ENCODE measurements at regions not wholly inside any gene's neighbourhood (a gene's known extent, or its start where the extent isn't known, plus 50 kb on each side); places are given as distances from the start of the nearest gene placed in this dataset.

DNA sequence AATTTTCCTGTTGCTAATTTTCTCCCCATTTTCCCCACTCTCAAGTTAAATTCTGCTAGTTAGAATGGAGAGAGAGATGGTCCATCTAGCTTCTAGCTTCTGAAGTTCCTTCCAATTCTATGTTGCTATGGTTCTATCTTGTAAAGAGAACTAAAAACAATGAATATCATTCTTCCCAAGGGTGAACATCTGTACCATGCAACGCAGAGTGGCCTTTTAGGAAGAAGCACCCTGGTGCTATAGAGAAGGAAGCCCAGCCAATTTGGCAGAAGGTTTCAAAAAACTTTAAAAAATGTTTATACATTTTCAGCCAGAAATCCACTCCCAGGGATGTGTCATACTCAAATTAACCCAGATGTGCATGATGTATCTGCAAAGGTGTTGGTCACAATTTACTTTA lies 149.1 kb downstream of the SEMA6D start:
- H3K4me1 Mint-ChIP-seq = peaks cover 9% of the 10 kb centered on the region
- ATAC-seq (no peak), DNase-seq (ENCODE audit: low spot score) (no peak)
- CTCF ChIA-PET = no interaction called here
- no peak overlapping the region for H3K4me3 Mint-ChIP-seq
- peaks cover 5% of the 10 kb centered on the region; the same call in 1 of the 2 replicates for H3K36me3 Mint-ChIP-seq
- H3K27me3 Mint-ChIP-seq (ENCODE audit: low read depth) = no peaks in the 10 kb centered on the region
- POLR2A ChIA-PET = no interaction called here
- no peak for TF ChIP-seq TCF7 (CRISPR knock-in tag; IDR thresholded peaks at IDR 0.05; ENCODE audit: low read depth)
- TF ChIP-seq FOXK1 (CRISPR knock-in tag; IDR thresholded peaks at IDR 0.05) = no peak
- no peak for TF ChIP-seq MXD4 (CRISPR knock-in tag; IDR thresholded peaks at IDR 0.05; ENCODE audit: borderline replicate concordance)
- no peak for TF ChIP-seq NR3C1 (CRISPR knock-in tag; conservative IDR thresholded peaks at IDR 0.05; ENCODE audit: low read depth)
- no peak for TF ChIP-seq ZNF138 (CRISPR knock-in tag; conservative IDR thresholded peaks at IDR 0.05)
- no peak for TF ChIP-seq SOX15 (CRISPR knock-in tag; IDR thresholded peaks at IDR 0.05)
- TF ChIP-seq ZNF671 (CRISPR knock-in tag; IDR thresholded peaks at IDR 0.05) = no peak
- TF ChIP-seq, protein P1, sequence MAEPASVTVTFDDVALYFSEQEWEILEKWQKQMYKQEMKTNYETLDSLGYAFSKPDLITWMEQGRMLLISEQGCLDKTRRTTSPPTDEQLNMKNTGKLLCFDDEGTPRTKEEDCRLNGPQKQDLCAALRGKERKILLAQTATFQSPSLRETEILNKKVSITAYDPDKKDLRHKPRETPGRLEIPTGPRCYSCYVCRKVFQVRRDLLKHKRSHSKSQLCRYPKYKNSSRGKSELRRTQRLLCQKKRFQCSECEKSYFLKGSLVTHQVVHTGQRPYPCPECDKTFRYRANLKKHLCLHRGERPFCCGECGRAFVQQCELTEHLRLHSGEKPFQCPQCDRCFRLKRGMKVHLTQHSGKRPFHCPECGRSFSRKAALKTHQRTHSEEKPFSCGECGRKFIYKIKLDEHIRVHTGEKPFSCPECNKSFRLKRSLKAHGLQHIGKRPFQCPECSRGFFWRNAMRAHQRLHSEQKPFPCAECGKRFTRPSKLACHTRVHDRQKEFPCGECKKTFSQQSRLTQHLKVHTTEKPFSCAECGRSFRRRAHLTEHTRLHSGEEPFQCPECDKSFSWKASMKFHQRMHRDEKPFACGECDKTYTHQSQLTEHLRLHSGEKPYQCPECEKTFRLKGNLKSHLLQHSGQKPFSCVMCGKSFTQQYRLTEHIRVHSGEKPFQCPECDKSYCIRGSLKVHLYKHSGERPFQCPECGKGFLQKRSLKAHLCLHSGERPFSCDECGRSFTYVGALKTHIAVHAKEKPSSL (CRISPR knock-in tag; conservative IDR thresholded peaks at IDR 0.05) = no peak
- TF ChIP-seq, protein P2, sequence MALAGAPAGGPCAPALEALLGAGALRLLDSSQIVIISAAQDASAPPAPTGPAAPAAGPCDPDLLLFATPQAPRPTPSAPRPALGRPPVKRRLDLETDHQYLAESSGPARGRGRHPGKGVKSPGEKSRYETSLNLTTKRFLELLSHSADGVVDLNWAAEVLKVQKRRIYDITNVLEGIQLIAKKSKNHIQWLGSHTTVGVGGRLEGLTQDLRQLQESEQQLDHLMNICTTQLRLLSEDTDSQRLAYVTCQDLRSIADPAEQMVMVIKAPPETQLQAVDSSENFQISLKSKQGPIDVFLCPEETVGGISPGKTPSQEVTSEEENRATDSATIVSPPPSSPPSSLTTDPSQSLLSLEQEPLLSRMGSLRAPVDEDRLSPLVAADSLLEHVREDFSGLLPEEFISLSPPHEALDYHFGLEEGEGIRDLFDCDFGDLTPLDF (CRISPR knock-in tag; IDR thresholded peaks at IDR 0.05) = no peak
- no peak for TF ChIP-seq ZNF219 (CRISPR knock-in tag; IDR thresholded peaks at IDR 0.05; ENCODE audit: borderline replicate concordance)
- TF ChIP-seq, protein P3, sequence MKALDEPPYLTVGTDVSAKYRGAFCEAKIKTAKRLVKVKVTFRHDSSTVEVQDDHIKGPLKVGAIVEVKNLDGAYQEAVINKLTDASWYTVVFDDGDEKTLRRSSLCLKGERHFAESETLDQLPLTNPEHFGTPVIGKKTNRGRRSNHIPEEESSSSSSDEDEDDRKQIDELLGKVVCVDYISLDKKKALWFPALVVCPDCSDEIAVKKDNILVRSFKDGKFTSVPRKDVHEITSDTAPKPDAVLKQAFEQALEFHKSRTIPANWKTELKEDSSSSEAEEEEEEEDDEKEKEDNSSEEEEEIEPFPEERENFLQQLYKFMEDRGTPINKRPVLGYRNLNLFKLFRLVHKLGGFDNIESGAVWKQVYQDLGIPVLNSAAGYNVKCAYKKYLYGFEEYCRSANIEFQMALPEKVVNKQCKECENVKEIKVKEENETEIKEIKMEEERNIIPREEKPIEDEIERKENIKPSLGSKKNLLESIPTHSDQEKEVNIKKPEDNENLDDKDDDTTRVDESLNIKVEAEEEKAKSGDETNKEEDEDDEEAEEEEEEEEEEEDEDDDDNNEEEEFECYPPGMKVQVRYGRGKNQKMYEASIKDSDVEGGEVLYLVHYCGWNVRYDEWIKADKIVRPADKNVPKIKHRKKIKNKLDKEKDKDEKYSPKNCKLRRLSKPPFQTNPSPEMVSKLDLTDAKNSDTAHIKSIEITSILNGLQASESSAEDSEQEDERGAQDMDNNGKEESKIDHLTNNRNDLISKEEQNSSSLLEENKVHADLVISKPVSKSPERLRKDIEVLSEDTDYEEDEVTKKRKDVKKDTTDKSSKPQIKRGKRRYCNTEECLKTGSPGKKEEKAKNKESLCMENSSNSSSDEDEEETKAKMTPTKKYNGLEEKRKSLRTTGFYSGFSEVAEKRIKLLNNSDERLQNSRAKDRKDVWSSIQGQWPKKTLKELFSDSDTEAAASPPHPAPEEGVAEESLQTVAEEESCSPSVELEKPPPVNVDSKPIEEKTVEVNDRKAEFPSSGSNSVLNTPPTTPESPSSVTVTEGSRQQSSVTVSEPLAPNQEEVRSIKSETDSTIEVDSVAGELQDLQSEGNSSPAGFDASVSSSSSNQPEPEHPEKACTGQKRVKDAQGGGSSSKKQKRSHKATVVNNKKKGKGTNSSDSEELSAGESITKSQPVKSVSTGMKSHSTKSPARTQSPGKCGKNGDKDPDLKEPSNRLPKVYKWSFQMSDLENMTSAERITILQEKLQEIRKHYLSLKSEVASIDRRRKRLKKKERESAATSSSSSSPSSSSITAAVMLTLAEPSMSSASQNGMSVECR (CRISPR knock-in tag; IDR thresholded peaks at IDR 0.05; ENCODE audit: borderline replicate concordance) = no peak
- TF ChIP-seq SMAD3 (CRISPR knock-in tag; IDR thresholded peaks at IDR 0.05; ENCODE audit: borderline replicate concordance) = no peak
- no peak for TF ChIP-seq NR2C2 (CRISPR knock-in tag; IDR thresholded peaks at IDR 0.05)
- TF ChIP-seq, protein P4, sequence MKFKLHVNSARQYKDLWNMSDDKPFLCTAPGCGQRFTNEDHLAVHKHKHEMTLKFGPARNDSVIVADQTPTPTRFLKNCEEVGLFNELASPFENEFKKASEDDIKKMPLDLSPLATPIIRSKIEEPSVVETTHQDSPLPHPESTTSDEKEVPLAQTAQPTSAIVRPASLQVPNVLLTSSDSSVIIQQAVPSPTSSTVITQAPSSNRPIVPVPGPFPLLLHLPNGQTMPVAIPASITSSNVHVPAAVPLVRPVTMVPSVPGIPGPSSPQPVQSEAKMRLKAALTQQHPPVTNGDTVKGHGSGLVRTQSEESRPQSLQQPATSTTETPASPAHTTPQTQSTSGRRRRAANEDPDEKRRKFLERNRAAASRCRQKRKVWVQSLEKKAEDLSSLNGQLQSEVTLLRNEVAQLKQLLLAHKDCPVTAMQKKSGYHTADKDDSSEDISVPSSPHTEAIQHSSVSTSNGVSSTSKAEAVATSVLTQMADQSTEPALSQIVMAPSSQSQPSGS (CRISPR knock-in tag; IDR thresholded peaks at IDR 0.05; ENCODE audit: borderline replicate concordance, low read depth) = no peak
- TF ChIP-seq NFYB (CRISPR knock-in tag; conservative IDR thresholded peaks at IDR 0.05; ENCODE audit: low read depth) = no peak
- no peak for TF ChIP-seq ZNF232 (CRISPR knock-in tag; IDR thresholded peaks at IDR 0.05)
- no peak for TF ChIP-seq RORB (CRISPR knock-in tag; IDR thresholded peaks at IDR 0.05)
- TF ChIP-seq GTF2I (CRISPR knock-in tag; conservative IDR thresholded peaks at IDR 0.05) = no peak
- TF ChIP-seq ZNF416 (CRISPR knock-in tag; IDR thresholded peaks at IDR 0.05) = no peak
- TF ChIP-seq, protein P5, sequence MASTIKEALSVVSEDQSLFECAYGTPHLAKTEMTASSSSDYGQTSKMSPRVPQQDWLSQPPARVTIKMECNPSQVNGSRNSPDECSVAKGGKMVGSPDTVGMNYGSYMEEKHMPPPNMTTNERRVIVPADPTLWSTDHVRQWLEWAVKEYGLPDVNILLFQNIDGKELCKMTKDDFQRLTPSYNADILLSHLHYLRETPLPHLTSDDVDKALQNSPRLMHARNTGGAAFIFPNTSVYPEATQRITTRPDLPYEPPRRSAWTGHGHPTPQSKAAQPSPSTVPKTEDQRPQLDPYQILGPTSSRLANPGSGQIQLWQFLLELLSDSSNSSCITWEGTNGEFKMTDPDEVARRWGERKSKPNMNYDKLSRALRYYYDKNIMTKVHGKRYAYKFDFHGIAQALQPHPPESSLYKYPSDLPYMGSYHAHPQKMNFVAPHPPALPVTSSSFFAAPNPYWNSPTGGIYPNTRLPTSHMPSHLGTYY (CRISPR knock-in tag; IDR thresholded peaks at IDR 0.05) = no peak
- peaks cover 37% of the 10 kb centered on the region for H3K9me3 Mint-ChIP-seq
- no peak overlapping the region for H3K27ac Mint-ChIP-seq
